ENCODE measurements at regions not wholly inside any gene's neighbourhood (a gene's known extent, or its start where the extent isn't known, plus 50 kb on each side); places are given as distances from the start of the nearest gene placed in this dataset.

DNA sequence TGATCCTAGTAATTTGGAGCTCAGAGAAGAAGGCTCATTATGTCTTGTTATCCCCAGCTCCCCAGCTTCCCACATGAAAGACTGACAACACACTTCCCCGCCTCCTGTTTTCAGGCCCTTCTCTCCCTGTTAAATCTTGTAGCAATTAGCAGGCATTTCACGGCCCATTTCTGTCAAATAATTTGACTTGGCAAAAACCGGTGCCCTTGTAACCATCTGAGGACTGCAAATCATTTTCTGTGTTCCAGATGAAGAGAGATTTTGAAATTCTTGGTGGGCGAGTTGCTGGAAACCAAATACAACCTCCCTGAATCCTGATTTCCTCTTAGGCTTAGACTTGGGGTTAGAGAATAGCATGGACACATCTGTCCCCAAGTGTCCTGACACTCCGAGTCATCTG, 109.7 kb downstream of the MSX2 start:
- TF ChIP-seq REST (IDR thresholded peaks at IDR 0.05) (no peak), CTCF (IDR thresholded peaks at IDR 0.05) (no peak), CHD2 (IDR thresholded peaks at IDR 0.05; ENCODE audit: low read length, partially characterized antibody) (no peak), POLR2A (IDR thresholded peaks at IDR 0.05; ENCODE audit: low read length) (no peak), RAD21 (conservative IDR thresholded peaks at IDR 0.05 in 1 of 2, IDR thresholded peaks at IDR 0.05 in 1 of 2) (no peak)

All from A549 (cell line).